HCT116 (cell line): ENCODE measurements at regions not wholly inside any gene's neighbourhood (a gene's known extent, or its start where the extent isn't known, plus 50 kb on each side); places are given as distances from the start of the nearest gene placed in this dataset.

Experiments used
- ELF1 ChIP-seq: IDR thresholded peaks from 2 replicates; pipeline ENCODE4 v1.6.1; 2012; ENCODE audit warnings: low read depth, borderline replicate concordance
- RAD21 ChIP-seq: IDR thresholded peaks from 2 replicates; pipeline ENCODE4 v1.6.1; 2012; ENCODE audit warnings: low read depth, mild to moderate bottlenecking
- REST ChIP-seq: IDR thresholded peaks from 2 replicates; pipeline ENCODE4 v1.6.1; 2012; ENCODE audit warnings: low read depth
- ZFX ChIP-seq: fragments of 450-650 bp; IDR thresholded peaks from 2 replicates; pipeline ENCODE4 v1.6.1; 2017
- ZNF274 ChIP-seq: fragments of 200-500 bp; sonication (Bioruptor generic); IDR thresholded peaks from 2 replicates; pipeline ENCODE4 v1.6.1; 2014; ENCODE audit warnings: mild to moderate bottlenecking, low read depth, low read length, inconsistent platforms
- TF ChIP-seq, protein P1 (sequence below), 3 experiments: fragments of 200-600 bp in 1 of 3; sonication (generic) in 1 of 3; IDR thresholded peaks in 2 of 3; conservative IDR thresholded peaks in 1 of 3; 2 replicates each; pipeline ENCODE4 v1.5.1; 2012 to 2017; ENCODE audit warnings: low read depth in 2 of 3, low read length in 2 of 3, antibody characterized with exemption in 1 of 3, borderline replicate concordance in 1 of 3, control low read depth in 1 of 3, mild to moderate bottlenecking in 1 of 3, mixed read lengths in 1 of 3, mixed run types in 1 of 3, moderate library complexity in 1 of 3; ENCODE audit not compliant: insufficient read depth in 1 of 3

GRCh38 chr20:50293284-50294139, 102.9 kb downstream of the CEBPB start (continued):
- TF ChIP-seq REST (no peak), ELF1 (no peak), RAD21 (no peak), ZNF274 (no peak), ZFX (no peak)
- TF ChIP-seq, protein P1, sequence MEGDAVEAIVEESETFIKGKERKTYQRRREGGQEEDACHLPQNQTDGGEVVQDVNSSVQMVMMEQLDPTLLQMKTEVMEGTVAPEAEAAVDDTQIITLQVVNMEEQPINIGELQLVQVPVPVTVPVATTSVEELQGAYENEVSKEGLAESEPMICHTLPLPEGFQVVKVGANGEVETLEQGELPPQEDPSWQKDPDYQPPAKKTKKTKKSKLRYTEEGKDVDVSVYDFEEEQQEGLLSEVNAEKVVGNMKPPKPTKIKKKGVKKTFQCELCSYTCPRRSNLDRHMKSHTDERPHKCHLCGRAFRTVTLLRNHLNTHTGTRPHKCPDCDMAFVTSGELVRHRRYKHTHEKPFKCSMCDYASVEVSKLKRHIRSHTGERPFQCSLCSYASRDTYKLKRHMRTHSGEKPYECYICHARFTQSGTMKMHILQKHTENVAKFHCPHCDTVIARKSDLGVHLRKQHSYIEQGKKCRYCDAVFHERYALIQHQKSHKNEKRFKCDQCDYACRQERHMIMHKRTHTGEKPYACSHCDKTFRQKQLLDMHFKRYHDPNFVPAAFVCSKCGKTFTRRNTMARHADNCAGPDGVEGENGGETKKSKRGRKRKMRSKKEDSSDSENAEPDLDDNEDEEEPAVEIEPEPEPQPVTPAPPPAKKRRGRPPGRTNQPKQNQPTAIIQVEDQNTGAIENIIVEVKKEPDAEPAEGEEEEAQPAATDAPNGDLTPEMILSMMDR (IDR thresholded peaks at IDR 0.05 in 2 of 3, conservative IDR thresholded peaks at IDR 0.05 in 1 of 3; ENCODE audit: borderline replicate concordance in 1 of 3, insufficient read depth in 1 of 3, low read depth in 2 of 3, low read length in 2 of 3): no peak
